ENCODE measurements at regions not wholly inside any gene's neighbourhood (a gene's known extent, or its start where the extent isn't known, plus 50 kb on each side); places are given as distances from the start of the nearest gene placed in this dataset.

GRCh38 chr9:27714388-27714787 lies 141.1 kb upstream of the C9orf72 start:
- Histone ChIP-seq H3K4me3 (no peak overlapping the region), H3K9me3 (replicated peaks; ENCODE audit: control insufficient read depth, insufficient read depth, low read length) (no peaks in the 10 kb centered on the region), H3K9ac (ENCODE audit: control insufficient read depth, insufficient read depth, low read length) (no peak overlapping the region), H3K4me2 (ENCODE audit: control insufficient read depth, insufficient read depth) (no peak overlapping the region), H3K4me1 (ENCODE audit: control insufficient read depth, insufficient read depth, low read length) (no peaks in the 10 kb centered on the region), H3K79me2 (ENCODE audit: control insufficient read depth, insufficient read depth, low read length) (no peaks in the 10 kb centered on the region), H2AFZ (ENCODE audit: control insufficient read depth, low read depth, low read length) (no peak overlapping the region), H4K20me1 (ENCODE audit: control insufficient read depth, insufficient read depth) (no peaks in the 10 kb centered on the region), H3K27me3 (replicated peaks in 1 of 2; ENCODE audit: control insufficient read depth in 2 of 2, insufficient read depth in 2 of 2, low read length in 1 of 2) (no peaks in the 10 kb centered on the region; a peak in 1 of 4 replicates), H3K36me3 (ENCODE audit: control insufficient read depth in 2 of 2, insufficient read depth in 2 of 2, low read length in 1 of 2) (no peaks in the 10 kb centered on the region), H3K27ac (ENCODE audit: control insufficient read depth, insufficient read depth) (no peak overlapping the region)
- intact Hi-C loops (cut with micrococcal nuclease; ENCODE audit: unreplicated experiment) (no loop called here), in situ Hi-C loops (cut with MboI) (no loop called here)
- ChIA-PET SMC1A (ENCODE audit: uncharacterized antibody, unreplicated experiment) (no interaction called here), CTCF (interaction anchor here (0.6 to 0.7 kb wide), 2 partner anchors 87 to 121 kb away, joined by 4 to 5 read pairs; no protein-coding TSS in a partner anchor), POLR2A (interaction anchor here (0.6 kb wide), 1 partner anchor 136 kb away, joined by 4 read pairs; no protein-coding TSS in a partner anchor), RAD21 (ENCODE audit: unreplicated experiment) (no interaction called here)
- WGBS (ENCODE audit: insufficient coverage, insufficient replicate concordance, low lambda C conversion rate, missing lambda C conversion rate), result 0% methylated on average over 1 of the region's 1 CpG
- DNase-seq (ENCODE audit: low read depth, low spot score) (no peak), ATAC-seq (no peak), FAIRE-seq (no peak)
- TF ChIP-seq NR2F1 (conservative IDR thresholded peaks at IDR 0.05) (no peak), MEF2A (IDR thresholded peaks at IDR 0.05; ENCODE audit: insufficient read depth, low read depth, low read length) (no peak), STAT1 (conservative IDR thresholded peaks at IDR 0.05) (no peak), PKNOX1 (IDR thresholded peaks at IDR 0.05) (no peak), HDAC2 (IDR thresholded peaks at IDR 0.05) (no peak), ZNF687 (IDR thresholded peaks at IDR 0.05) (no peak), BACH1 (IDR thresholded peaks at IDR 0.05; ENCODE audit: borderline replicate concordance) (no peak), ZNF207 (IDR thresholded peaks at IDR 0.05; ENCODE audit: borderline replicate concordance) (no peak), ZNF274 (IDR thresholded peaks at IDR 0.05; ENCODE audit: insufficient read depth, insufficient read length) (no peak), ZSCAN29 (IDR thresholded peaks at IDR 0.05) (no peak), NFIC (IDR thresholded peaks at IDR 0.05; ENCODE audit: low read depth, low read length) (no peak), MXI1 (IDR thresholded peaks at IDR 0.05; ENCODE audit: low read depth, low read length) (no peak), RBBP5 (conservative IDR thresholded peaks at IDR 0.05) (no peak), NR2C1 (IDR thresholded peaks at IDR 0.05) (no peak), ATF2 (IDR thresholded peaks at IDR 0.05; ENCODE audit: low read length) (no peak), KLF5 (IDR thresholded peaks at IDR 0.05; ENCODE audit: partially characterized antibody) (no peak), CTCF (IDR thresholded peaks at IDR 0.05 in 2 of 3, conservative IDR thresholded peaks at IDR 0.05 in 1 of 3; ENCODE audit: control insufficient read depth in 2 of 3, extremely low read depth in 1 of 3, insufficient read depth in 1 of 3, low read depth in 3 of 3, low read length in 3 of 3) (no peak), CBX5 (IDR thresholded peaks at IDR 0.05; ENCODE audit: low read depth) (no peak)
- BruUV-seq (replicated peaks), result no TSS peak
